ENCODE measurements at regions not wholly inside any gene's neighbourhood (a gene's known extent, or its start where the extent isn't known, plus 50 kb on each side); places are given as distances from the start of the nearest gene placed in this dataset.

- TF ChIP-seq CTCF (IDR thresholded peaks at IDR 0.05) (no peak), POLR2A (IDR thresholded peaks at IDR 0.05) (no peak)
Observed at GRCh38 chr5:29992248-29992647, 1201.2 kb upstream of the CDH6 start.

Data from ovary (tissue), 3 donors.